ENCODE measurements at regions not wholly inside any gene's neighbourhood (a gene's known extent, or its start where the extent isn't known, plus 50 kb on each side); places are given as distances from the start of the nearest gene placed in this dataset.

GRCh38 chr6:15810618-15811017, 147.8 kb upstream of the DTNBP1 start:
- intact Hi-C loops (cut with micrococcal nuclease), result no loop called here
- no peak overlapping the region for H3K4me3 ChIP-seq (ENCODE audit: low read length)
- DNase-seq (no peak), ATAC-seq (no peak)
- no peaks in the 10 kb centered on the region for H3F3A ChIP-seq (ENCODE audit: low read length, unreplicated experiment)
- no peaks in the 10 kb centered on the region for H3K9me3 ChIP-seq (ENCODE audit: low read length)
- H3K36me3 ChIP-seq (ENCODE audit: low read depth, low read length), result no peaks in the 10 kb centered on the region
- no peaks in the 10 kb centered on the region for H3K79me2 ChIP-seq (ENCODE audit: low read length)
- no peaks in the 10 kb centered on the region for H4K20me1 ChIP-seq (ENCODE audit: low read length)
- TF ChIP-seq EZH2 (IDR thresholded peaks at IDR 0.05; ENCODE audit: low read length, unreplicated experiment) (no peak), EZH2phosphoT487 (IDR thresholded peaks at IDR 0.05; ENCODE audit: borderline replicate concordance, low read length) (no peak)
- TF ChIP-seq, protein P1, sequence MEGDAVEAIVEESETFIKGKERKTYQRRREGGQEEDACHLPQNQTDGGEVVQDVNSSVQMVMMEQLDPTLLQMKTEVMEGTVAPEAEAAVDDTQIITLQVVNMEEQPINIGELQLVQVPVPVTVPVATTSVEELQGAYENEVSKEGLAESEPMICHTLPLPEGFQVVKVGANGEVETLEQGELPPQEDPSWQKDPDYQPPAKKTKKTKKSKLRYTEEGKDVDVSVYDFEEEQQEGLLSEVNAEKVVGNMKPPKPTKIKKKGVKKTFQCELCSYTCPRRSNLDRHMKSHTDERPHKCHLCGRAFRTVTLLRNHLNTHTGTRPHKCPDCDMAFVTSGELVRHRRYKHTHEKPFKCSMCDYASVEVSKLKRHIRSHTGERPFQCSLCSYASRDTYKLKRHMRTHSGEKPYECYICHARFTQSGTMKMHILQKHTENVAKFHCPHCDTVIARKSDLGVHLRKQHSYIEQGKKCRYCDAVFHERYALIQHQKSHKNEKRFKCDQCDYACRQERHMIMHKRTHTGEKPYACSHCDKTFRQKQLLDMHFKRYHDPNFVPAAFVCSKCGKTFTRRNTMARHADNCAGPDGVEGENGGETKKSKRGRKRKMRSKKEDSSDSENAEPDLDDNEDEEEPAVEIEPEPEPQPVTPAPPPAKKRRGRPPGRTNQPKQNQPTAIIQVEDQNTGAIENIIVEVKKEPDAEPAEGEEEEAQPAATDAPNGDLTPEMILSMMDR (conservative IDR thresholded peaks at IDR 0.05; ENCODE audit: low read depth, low read length), result no peak
- POLR2A ChIA-PET (ENCODE audit: unreplicated experiment), result no interaction called here
- no peak overlapping the region for H3K4me2 ChIP-seq (ENCODE audit: low read length)
- no peaks in the 10 kb centered on the region for H3K4me1 ChIP-seq (ENCODE audit: insufficient read depth, low read length)
- H3K27me3 ChIP-seq (ENCODE audit: low read length), result peaks cover 7% of the 10 kb centered on the region; the same call in 1 of the 2 replicates
- BruUV-seq (replicated peaks), result no TSS peak
- CTCF ChIA-PET, result no interaction called here
- H3K9ac ChIP-seq (ENCODE audit: low read length), result no peak overlapping the region
- H3K9me2 ChIP-seq (replicated peaks; ENCODE audit: low read length), result no peaks in the 10 kb centered on the region
- H2AFZ ChIP-seq (ENCODE audit: low read length), result no peak overlapping the region
- H3K27ac ChIP-seq (ENCODE audit: low read length), result no peak overlapping the region

DNA sequence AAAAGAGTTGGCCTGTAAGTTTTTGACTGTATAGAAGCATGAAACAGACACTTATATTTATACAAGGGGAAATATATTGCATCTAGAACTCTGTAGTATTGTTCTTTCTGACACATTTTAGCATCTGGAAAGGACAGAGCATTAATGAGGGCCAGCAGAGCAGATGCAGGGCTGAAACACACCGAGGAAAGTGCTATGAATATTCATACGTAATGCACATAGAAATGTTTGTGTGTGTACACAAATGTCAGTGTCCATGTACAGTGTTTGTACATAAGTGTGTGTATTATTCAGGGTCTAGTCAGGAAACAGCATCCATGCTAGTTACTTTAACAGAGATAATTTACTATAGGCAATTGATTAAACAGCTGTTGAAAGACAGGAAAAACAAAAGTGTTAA, 146.5 kb upstream of the DTNBP1 start:
- no peak for ATAC-seq

More for the DNA sequence above, 146.5 kb upstream of the DTNBP1 start:
- H3K79me2 ChIP-seq (ENCODE audit: low read length), result no peaks in the 10 kb centered on the region
- H3K36me3 ChIP-seq (ENCODE audit: low read depth, low read length), result no peaks in the 10 kb centered on the region
- H3K9ac ChIP-seq (ENCODE audit: low read length), result no peak overlapping the region
- intact Hi-C loops (cut with micrococcal nuclease), result no loop called here
- no peaks in the 10 kb centered on the region for H3K9me2 ChIP-seq (replicated peaks; ENCODE audit: low read length)
- H3K4me2 ChIP-seq (ENCODE audit: low read length), result no peak overlapping the region
- no peak overlapping the region for H3K27ac ChIP-seq (ENCODE audit: low read length)
- ChIA-PET POLR2A (ENCODE audit: unreplicated experiment) (no interaction called here), CTCF (no interaction called here)
- BruUV-seq (replicated peaks), result no TSS peak
- no peaks in the 10 kb centered on the region for H4K20me1 ChIP-seq (ENCODE audit: low read length)
- no peaks in the 10 kb centered on the region for H3F3A ChIP-seq (ENCODE audit: low read length, unreplicated experiment)
- no peak overlapping the region for H2AFZ ChIP-seq (ENCODE audit: low read length)
- no peak for DNase-seq
- H3K27me3 ChIP-seq (ENCODE audit: low read length), result 0 out of 2 replicates have a peak, but pooled peaks cover 3% of the 10 kb centered on the region
- H3K4me1 ChIP-seq (ENCODE audit: insufficient read depth, low read length), result no peaks in the 10 kb centered on the region
- TF ChIP-seq EZH2phosphoT487 (IDR thresholded peaks at IDR 0.05; ENCODE audit: borderline replicate concordance, low read length) (no peak), EZH2 (IDR thresholded peaks at IDR 0.05; ENCODE audit: low read length, unreplicated experiment) (no peak)
- TF ChIP-seq, protein P1 (conservative IDR thresholded peaks at IDR 0.05; ENCODE audit: low read depth, low read length), result no peak
- H3K9me3 ChIP-seq (ENCODE audit: low read length), result no peaks in the 10 kb centered on the region
- no peak overlapping the region for H3K4me3 ChIP-seq (ENCODE audit: low read length)
